Small intestine (tissue), 7 donors: ENCODE measurements at regions not wholly inside any gene's neighbourhood (a gene's known extent, or its start where the extent isn't known, plus 50 kb on each side); places are given as distances from the start of the nearest gene placed in this dataset.

Source experiments
- DNase-seq, 2 donors: peaks; one replicate each; pipeline versions ENCODE4 v3.0.0 to v3.0.0-alpha.2; 2013
- FAIRE-seq: peaks from 2 replicates; lab custom pipeline; 2012; peaks lifted over from hg19 to GRCh38; lab: Jason Lieb, UNC
- H3K27ac ChIP-seq, 3 donors: one replicate each; pipeline ENCODE4 v1.5.1; 2013; ENCODE audit warnings: low read length in 2 of 3, mild to moderate bottlenecking in 2 of 3, control low read depth in 1 of 3, inconsistent platforms in 1 of 3, low read depth in 1 of 3, moderate library complexity in 1 of 3
- H3K27me3 ChIP-seq, 3 donors: one replicate each; pipeline ENCODE4 v1.6.1; 2013; ENCODE audit warnings: low read length in 3 of 3, inconsistent platforms in 1 of 3; ENCODE audit not compliant: control insufficient read depth in 3 of 3, insufficient read depth in 3 of 3
- H3K36me3 ChIP-seq, 3 donors: one replicate each; pipeline ENCODE4 v1.6.1; 2013; ENCODE audit warnings: low read length in 3 of 3, inconsistent platforms in 1 of 3, low read depth in 1 of 3, mild to moderate bottlenecking in 1 of 3, moderate library complexity in 1 of 3; ENCODE audit not compliant: control insufficient read depth in 3 of 3, insufficient read depth in 2 of 3
- H3K4me1 ChIP-seq, 3 donors: one replicate each; pipeline ENCODE4 v1.6.1; 2013; ENCODE audit warnings: low read length in 2 of 3, inconsistent platforms in 1 of 3, low read depth in 1 of 3, mild to moderate bottlenecking in 1 of 3, moderate library complexity in 1 of 3; ENCODE audit not compliant: control insufficient read depth in 3 of 3, insufficient read depth in 2 of 3
- H3K4me3 ChIP-seq, 3 donors: one replicate each; pipeline ENCODE4 v1.5.1; 2013; ENCODE audit warnings: low read length in 3 of 3, control low read depth in 1 of 3, inconsistent platforms in 1 of 3, low read depth in 1 of 3, mild to moderate bottlenecking in 1 of 3, moderate library complexity in 1 of 3
- H3K9me3 ChIP-seq, 2 donors: one replicate each; pipeline ENCODE4 v1.6.1; 2013; ENCODE audit warnings: low read depth in 1 of 2, low read length in 1 of 2; ENCODE audit not compliant: control insufficient read depth in 2 of 2, insufficient read depth in 1 of 2
- WGBS, 3 donors: extraction: QIAGEN DNeasy Blood & Tissue Kit; methylation state at CpG; one replicate each; pipeline ENCODE4 v1.1.7; 2013; 5-methylcytosine and 5-hydroxymethylcytosine counted together
- donor health status: healthy with polysubstance abuse.
- donor health status: control.
- donor health status: control.
- donor health status: Bipolar disorder and iron deficiency.
- donor health status: healthy.

DNA sequence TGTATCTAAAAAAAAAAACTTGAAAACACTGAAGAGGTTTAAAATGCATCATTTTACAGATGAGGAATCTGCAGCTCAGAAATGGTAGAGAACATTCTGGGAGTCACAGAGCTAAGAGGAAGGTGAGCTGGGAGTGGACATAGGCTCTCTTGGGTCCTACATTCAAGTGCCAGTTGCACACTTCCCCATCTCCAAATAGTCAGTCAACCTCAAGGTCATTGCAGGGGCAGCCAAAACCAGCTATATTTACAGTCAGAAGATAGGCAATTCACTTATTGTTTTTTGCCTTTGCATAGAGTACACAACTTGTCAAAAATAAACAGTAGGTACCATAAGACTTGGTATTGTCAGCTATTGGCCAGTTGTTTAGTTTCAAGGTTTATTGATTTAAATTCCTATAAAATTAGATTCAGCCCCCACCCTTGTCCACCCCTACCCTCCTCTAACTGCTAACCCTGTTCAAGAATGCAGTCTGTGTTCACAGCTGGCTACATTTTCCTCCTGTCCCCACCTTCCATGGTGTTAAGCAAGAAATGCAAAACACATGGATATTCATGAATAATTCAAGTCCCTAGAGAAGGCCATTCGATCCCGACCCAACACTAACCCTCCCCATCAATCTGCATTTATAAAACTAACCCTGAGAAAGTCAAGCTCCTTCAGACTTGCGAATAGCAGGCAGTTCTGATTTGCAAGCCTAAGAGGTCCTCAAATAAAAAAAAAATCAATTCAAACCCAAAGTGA, 567.0 kb upstream of the MCTP2 start:
- H3K9me3 ChIP-seq = no peaks in the 10 kb centered on the region
- no peaks in the 10 kb centered on the region for H3K36me3 ChIP-seq
- no peaks in the 10 kb centered on the region for H3K4me1 ChIP-seq
- no peak overlapping the region for H3K27ac ChIP-seq
- no peaks in the 10 kb centered on the region for H3K27me3 ChIP-seq
- WGBS, 3 donors = 51 to 57% (median 55%) methylated on average over 3 of the region's 3 CpGs
- FAIRE-seq = no peak
- DNase-seq = no peak
- H3K4me3 ChIP-seq = no peak overlapping the region

DNA sequence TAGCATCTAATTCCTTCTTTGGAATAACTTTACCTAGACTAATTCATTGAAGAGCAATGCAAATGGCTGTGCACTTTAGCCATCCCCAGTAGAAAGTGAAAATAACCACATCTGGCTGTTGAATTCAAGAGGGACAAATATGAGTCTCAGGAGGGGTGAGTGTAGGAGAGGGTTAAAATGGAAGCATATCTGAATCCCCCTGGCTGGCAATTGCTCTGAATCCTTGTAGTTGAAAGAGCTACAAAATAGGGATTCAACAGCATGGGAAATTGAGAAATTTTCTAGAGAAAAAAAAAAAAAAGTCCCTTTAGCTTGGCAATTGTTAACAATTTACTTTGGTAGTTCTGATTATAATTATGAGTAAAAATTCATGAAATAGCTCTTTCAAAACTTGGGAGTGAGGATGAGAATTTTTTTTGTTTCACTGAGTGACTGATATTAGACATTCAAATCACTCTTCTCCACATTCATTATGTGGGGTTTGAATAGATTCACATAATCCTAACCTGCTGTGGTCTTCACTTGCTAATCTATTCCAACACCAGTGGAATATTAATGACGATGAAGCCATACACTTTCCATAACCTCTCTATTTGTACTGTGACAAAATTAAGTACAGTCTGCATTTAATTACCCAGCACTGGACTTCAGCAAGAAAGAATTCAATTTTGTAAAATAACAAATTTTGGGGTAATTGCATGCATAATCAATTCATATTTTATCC, 569.0 kb upstream of the MCTP2 start:
- H3K4me1 ChIP-seq = no peaks in the 10 kb centered on the region
- no peak for DNase-seq
- FAIRE-seq = no peak
- H3K36me3 ChIP-seq = no peaks in the 10 kb centered on the region
- no peaks in the 10 kb centered on the region for H3K27me3 ChIP-seq
- no peak overlapping the region for H3K27ac ChIP-seq
- H3K9me3 ChIP-seq = no peaks in the 10 kb centered on the region
- WGBS, 3 donors = 82 to 91% (median 87%) methylated on average over 1 of the region's 1 CpG
- H3K4me3 ChIP-seq = no peak overlapping the region

DNA sequence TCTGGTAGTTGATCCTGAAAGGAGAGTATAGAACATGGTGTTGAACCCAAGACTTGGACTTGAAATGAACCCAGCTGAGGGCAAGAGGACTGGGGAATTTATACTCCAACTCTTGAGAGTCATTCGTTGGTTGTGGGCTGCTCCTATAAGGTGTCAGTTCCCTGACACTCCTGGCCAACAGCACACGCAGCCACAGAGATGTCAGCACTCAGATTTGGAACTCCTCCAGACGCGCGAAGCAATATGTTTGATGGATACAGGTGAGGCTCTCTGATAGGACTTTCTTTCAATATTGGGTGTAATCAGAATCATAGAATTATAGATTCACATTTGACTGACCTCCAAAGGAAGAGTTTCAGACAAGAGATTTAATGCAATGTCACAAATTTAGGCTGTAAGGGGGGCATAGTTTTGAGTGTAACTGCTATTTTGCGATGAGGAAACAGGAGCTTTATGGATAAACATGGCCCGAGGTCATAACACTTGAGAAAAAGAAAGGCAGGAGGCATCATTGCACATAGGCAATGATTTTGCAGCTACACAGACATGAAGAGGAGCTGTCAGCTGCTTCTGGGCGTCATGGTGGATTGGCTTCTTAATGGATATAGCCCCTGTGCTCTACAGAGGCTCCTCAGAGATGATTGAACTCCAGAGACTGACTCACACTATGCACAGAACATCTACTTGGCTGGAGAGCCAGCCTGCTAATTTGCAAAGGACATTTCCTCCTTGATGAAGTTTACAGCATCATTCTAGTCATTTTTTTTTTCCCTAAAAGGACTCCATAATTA, 569.2 kb upstream of the RGMA start:
- no peaks in the 10 kb centered on the region for H3K36me3 ChIP-seq
- no peaks in the 10 kb centered on the region for H3K27me3 ChIP-seq
- no peak overlapping the region for H3K4me3 ChIP-seq
- H3K4me1 ChIP-seq = no peaks in the 10 kb centered on the region
- H3K9me3 ChIP-seq = no peaks in the 10 kb centered on the region
- DNase-seq (no peak), FAIRE-seq (no peak)
- no peak overlapping the region for H3K27ac ChIP-seq
- 77 to 81% (median 79%) methylated on average over 8 of the region's 8 CpGs for WGBS, 3 donors

DNA sequence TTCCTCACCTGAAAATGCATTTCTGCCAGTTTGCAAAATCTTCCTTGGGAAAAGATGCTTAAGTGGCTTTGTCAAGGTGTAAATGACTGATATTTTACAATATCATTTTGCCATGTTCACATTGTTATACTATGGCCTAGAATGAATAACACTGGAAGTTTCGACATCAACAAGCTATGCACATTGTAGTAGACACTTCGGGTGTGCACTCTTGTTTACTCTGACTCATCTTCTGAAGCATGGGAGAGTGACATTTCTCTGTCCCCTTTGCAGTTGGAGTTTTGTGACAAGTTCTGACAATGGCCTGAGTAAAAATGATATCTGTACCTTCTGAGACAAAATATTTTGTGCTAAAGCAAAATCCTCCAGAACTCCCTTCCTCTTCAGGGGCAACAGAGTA, 567.0 kb upstream of the RGMA start:
- FAIRE-seq (no peak), DNase-seq (no peak)
- 75 to 85% (median 75%) methylated on average over 2 of the region's 2 CpGs for WGBS, 3 donors
- H3K27ac ChIP-seq = no peak overlapping the region
- no peaks in the 10 kb centered on the region for H3K4me1 ChIP-seq
- H3K9me3 ChIP-seq = no peaks in the 10 kb centered on the region
- H3K4me3 ChIP-seq = no peak overlapping the region
- no peaks in the 10 kb centered on the region for H3K36me3 ChIP-seq
- H3K27me3 ChIP-seq = no peaks in the 10 kb centered on the region

DNA sequence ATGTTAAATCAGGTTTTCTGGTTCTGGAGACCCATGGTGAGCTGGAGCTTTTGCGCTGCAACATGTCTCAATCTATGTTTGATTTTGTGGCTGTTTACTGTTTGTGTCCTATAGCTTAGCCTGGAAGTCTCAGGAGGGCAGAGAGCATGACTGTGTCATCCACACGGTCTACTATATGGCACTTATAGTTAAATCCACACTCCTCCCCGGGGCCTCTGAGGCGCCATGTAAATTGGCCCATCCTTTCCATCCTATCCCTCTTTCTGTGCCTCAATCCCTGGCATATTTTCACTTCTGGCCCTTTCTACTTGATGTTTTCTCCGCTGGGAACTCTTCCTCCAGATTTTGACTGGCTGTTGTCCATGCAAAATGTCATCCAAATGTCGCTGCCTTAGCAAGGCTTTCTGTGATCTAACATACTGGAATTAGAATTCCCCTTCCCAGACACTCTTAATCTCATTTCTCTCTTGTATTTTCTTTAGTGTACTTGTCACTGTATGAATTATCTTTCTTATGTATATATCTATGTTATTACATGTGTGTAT, 560.8 kb upstream of the RGMA start:
- Histone ChIP-seq H3K9me3 (no peaks in the 10 kb centered on the region), H3K27ac (no peak overlapping the region), H3K4me3 (no peak overlapping the region), H3K36me3 (no peaks in the 10 kb centered on the region), H3K4me1 (no peaks in the 10 kb centered on the region), H3K27me3 (no peaks in the 10 kb centered on the region)
- WGBS, 3 donors = 68 to 78% (median 78%) methylated on average over 6 of the region's 6 CpGs
- DNase-seq (no peak), FAIRE-seq (no peak)

DNA sequence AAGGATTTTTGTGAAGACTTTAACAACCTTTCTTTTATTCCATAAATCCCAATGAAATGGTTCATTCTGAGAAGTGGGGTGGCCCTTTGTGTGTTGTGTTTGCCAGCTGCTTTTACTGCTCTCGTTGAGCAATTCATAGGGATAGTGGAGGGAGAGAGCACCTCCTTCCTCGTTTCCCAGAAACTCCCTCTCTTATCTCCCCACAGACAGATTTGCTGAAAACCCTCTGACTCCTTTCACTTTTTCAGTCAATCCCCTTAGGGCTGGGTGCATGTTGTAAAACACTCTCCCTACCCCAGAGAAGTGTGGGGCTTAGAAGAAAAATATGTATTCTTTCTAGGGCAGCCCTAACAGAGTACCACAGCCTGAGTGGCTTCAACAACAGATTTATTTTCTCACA, 557.2 kb upstream of the RGMA start:
- Histone ChIP-seq H3K4me3 (no peak overlapping the region), H3K9me3 (no peaks in the 10 kb centered on the region), H3K4me1 (no peaks in the 10 kb centered on the region), H3K27me3 (no peaks in the 10 kb centered on the region), H3K36me3 (no peaks in the 10 kb centered on the region), H3K27ac (no peak overlapping the region)
- WGBS, 3 donors = 11 to 42% (median 20%) methylated on average over 2 of the region's 2 CpGs
- DNase-seq (no peak), FAIRE-seq (no peak)

DNA sequence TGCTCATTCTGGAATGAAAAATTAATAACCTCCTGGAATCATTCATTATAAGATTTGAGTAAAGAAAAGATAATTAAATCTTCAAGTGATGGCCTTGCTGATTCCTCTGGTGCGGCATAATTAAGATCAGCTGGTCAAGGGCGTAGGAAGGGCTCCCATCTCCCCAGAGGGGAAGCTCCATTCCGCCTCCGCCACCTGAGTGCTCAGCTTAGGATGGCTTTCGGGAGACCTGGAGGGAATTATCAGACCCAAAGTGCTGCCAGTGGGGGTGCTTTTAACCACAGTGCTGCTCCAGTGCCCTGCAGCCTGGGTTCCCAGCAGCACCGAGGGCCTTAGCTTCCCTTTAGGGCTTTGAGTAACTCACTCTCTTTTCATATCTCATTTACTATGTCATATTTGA, 556.6 kb upstream of the RGMA start:
- DNase-seq (no peak), FAIRE-seq (no peak)
- WGBS, 3 donors = 84 to 95% (median 90%) methylated on average over 6 of the region's 6 CpGs

DNA sequence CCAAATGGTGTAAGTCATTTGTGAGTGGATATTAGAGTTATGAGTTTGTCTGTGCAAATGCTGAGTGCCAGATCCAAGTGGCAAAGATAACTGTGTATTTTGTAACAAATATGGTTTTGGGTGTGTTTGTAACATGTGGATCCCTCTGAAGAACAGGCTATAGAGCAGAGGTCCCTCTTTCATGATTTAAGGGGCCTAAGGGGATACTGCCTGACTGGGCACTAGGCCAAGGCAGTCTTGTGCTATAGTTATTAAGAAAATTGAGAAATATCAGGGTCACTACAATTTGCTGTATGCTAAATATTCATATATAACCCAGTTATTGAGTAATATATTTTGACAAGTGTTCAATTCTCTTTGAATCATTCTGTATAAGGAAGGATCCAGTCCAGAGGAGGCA, 555.6 kb upstream of the RGMA start:
- Histone ChIP-seq H3K36me3 (no peaks in the 10 kb centered on the region), H3K27me3 (no peaks in the 10 kb centered on the region), H3K9me3 (no peaks in the 10 kb centered on the region), H3K4me1 (no peaks in the 10 kb centered on the region), H3K27ac (no peak overlapping the region), H3K4me3 (no peak overlapping the region)
- no peak for FAIRE-seq
- DNase-seq = no peak

More for the DNA sequence above, 556.6 kb upstream of the RGMA start:
- H3K27ac ChIP-seq = no peak overlapping the region
- no peaks in the 10 kb centered on the region for H3K4me1 ChIP-seq
- H3K4me3 ChIP-seq = no peak overlapping the region
- no peaks in the 10 kb centered on the region for H3K36me3 ChIP-seq
- no peaks in the 10 kb centered on the region for H3K27me3 ChIP-seq
- no peaks in the 10 kb centered on the region for H3K9me3 ChIP-seq
